ENCODE measurements at regions not wholly inside any gene's neighbourhood (a gene's known extent, or its start where the extent isn't known, plus 50 kb on each side); places are given as distances from the start of the nearest gene placed in this dataset.
"Not testable (repeated sequence)": the region's sequence is repeated elsewhere in the genome, so short reads cannot be mapped to it uniquely, and the experiment has no call there.

DNA sequence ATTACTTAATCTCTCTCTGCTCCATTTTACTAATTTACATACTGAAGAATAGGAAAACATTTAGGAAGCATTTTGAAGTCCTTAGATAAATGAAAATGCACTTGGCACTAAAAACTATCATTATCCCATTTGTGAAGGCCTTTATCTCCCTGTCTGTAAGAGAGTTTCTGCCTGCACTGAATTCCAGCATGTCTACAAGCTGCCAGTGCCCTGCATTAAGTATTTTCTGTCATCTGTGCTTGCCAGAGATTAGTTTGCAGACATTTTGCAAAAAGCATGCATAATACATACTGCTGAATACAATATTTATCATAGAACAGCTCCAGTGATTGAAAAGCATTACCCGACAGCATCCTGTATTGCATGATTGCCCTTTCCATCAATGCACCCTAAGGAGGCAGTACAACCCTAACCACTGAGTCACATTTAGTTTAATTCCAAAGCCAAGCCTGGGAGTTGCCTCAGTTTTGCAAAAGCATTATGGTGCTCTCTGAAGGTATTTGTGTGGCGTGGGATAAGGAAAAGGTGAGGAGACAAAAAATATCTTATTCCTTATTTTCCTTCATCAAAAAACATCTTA, 280.2 kb upstream of the TOM1L1 start:
- DNase-seq (ENCODE audit: low spot score in 2 of 2), result no peak
- intact Hi-C loops (cut with DNase I; ENCODE audit: low total_unique reads), result no loop called here

DNA sequence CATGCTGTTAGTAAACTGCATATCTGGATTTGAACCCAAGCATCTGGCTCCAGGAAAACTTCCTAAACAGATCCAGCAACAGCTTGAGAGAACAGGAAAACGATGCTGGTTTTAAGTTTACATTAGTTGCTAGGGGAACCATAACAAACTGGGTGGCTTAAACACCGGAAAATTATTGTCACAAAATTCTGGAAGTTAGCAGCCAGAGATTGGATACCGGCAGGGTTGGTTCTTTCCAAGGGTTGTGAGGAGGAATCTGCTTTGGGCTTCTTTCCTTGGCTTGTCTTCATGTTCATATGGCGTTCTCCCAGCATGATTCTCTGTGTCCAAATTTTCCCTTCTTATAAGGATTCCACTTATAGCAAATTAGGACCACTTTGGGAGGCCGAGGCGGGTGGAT, 276.9 kb upstream of the TOM1L1 start:
- no peak for DNase-seq (ENCODE audit: low spot score in 2 of 2)
- Histone ChIP-seq H3K36me3 (no peaks in the 10 kb centered on the region), H3K4me1 (no peaks in the 10 kb centered on the region), H3K27me3 (no peaks in the 10 kb centered on the region), H3K27ac (no peak overlapping the region), H3K9me3 (peaks cover under 1 to 4% of the 10 kb centered on the region in 2 donors), H3K4me3 (no peak overlapping the region)
- intact Hi-C loops (cut with DNase I; ENCODE audit: low total_unique reads), result no loop called here
- TF ChIP-seq POLR2AphosphoS5 (IDR thresholded peaks at IDR 0.05) (no peak), POLR2A (IDR thresholded peaks at IDR 0.05) (no peak)
- TF ChIP-seq, protein P1, sequence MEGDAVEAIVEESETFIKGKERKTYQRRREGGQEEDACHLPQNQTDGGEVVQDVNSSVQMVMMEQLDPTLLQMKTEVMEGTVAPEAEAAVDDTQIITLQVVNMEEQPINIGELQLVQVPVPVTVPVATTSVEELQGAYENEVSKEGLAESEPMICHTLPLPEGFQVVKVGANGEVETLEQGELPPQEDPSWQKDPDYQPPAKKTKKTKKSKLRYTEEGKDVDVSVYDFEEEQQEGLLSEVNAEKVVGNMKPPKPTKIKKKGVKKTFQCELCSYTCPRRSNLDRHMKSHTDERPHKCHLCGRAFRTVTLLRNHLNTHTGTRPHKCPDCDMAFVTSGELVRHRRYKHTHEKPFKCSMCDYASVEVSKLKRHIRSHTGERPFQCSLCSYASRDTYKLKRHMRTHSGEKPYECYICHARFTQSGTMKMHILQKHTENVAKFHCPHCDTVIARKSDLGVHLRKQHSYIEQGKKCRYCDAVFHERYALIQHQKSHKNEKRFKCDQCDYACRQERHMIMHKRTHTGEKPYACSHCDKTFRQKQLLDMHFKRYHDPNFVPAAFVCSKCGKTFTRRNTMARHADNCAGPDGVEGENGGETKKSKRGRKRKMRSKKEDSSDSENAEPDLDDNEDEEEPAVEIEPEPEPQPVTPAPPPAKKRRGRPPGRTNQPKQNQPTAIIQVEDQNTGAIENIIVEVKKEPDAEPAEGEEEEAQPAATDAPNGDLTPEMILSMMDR (IDR thresholded peaks at IDR 0.05), result no peak

More for the DNA sequence above, 280.2 kb upstream of the TOM1L1 start:
- Histone ChIP-seq H3K9me3 (peaks cover 5 to 12% of the 10 kb centered on the region in 2 donors), H3K36me3 (no peaks in the 10 kb centered on the region), H3K4me1 (no peaks in the 10 kb centered on the region), H3K4me3 (no peak overlapping the region), H3K27ac (no peak overlapping the region), H3K27me3 (no peaks in the 10 kb centered on the region)
- TF ChIP-seq POLR2AphosphoS5 (IDR thresholded peaks at IDR 0.05), result no peak
- TF ChIP-seq POLR2A (IDR thresholded peaks at IDR 0.05), result no peak
- TF ChIP-seq, protein P1 (IDR thresholded peaks at IDR 0.05), result no peak

DNA sequence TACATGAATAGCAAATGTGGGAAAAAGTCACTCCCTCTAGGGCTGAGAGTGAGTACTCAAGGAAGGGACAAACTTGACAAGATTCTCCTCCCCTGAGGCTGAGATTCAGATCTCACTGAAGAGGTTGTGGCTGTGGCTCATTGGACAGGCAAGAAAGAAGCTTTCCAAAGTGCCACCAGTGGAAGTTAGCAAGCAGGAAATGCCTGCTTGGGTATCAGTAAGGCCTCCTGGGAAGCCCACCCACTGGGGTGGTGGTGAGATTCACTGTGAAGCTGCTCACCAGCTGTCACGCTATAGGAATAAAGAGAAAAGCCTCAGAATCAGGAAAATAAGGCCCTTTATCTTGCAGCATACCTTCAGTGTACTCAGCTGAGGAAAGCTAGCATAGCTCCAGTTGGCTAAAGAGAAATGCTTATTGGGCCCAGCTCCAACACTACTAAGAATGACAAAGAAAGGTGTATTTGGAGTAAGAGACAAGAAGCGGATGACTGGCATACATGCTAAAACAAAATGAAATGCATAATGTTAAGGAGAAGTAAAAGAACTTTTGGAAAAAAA, 274.4 kb upstream of the TOM1L1 start:
- H3K27ac ChIP-seq, result no peak overlapping the region
- intact Hi-C loops (cut with DNase I; ENCODE audit: low total_unique reads), result no loop called here
- no peaks in the 10 kb centered on the region for H3K36me3 ChIP-seq
- no peak overlapping the region for H3K4me3 ChIP-seq
- no peak for TF ChIP-seq POLR2A (IDR thresholded peaks at IDR 0.05)
- TF ChIP-seq, protein P1 (IDR thresholded peaks at IDR 0.05), result no peak
- no peak for TF ChIP-seq POLR2AphosphoS5 (IDR thresholded peaks at IDR 0.05)
- DNase-seq (ENCODE audit: low spot score in 2 of 2), result no peak
- no peaks in the 10 kb centered on the region for H3K9me3 ChIP-seq
- no peaks in the 10 kb centered on the region for H3K4me1 ChIP-seq
- no peaks in the 10 kb centered on the region for H3K27me3 ChIP-seq

DNA sequence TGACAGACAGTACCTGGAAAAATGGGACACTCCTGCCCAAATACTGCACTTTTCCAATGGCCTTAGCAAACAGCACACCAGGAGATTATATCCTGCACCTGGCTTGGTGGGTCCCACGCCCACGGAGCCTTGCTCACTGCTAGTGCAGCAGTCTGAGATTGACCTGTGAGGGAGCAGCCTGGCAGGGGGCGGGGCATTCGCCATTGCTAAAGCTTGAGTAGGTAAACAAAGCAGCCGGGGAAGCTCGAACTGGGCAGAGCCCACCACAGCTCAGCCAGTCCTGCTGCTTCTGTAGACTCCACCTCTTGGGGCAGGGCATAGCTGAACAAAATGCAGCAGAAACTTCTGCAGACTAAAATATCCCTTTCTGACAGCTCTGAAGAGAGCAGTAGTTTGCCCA, 261.2 kb upstream of the TOM1L1 start:
- H3K4me1 ChIP-seq; H3K27ac ChIP-seq; intact Hi-C loops (cut with DNase I; ENCODE audit: low total_unique reads): not testable (repeated sequence)

DNA sequence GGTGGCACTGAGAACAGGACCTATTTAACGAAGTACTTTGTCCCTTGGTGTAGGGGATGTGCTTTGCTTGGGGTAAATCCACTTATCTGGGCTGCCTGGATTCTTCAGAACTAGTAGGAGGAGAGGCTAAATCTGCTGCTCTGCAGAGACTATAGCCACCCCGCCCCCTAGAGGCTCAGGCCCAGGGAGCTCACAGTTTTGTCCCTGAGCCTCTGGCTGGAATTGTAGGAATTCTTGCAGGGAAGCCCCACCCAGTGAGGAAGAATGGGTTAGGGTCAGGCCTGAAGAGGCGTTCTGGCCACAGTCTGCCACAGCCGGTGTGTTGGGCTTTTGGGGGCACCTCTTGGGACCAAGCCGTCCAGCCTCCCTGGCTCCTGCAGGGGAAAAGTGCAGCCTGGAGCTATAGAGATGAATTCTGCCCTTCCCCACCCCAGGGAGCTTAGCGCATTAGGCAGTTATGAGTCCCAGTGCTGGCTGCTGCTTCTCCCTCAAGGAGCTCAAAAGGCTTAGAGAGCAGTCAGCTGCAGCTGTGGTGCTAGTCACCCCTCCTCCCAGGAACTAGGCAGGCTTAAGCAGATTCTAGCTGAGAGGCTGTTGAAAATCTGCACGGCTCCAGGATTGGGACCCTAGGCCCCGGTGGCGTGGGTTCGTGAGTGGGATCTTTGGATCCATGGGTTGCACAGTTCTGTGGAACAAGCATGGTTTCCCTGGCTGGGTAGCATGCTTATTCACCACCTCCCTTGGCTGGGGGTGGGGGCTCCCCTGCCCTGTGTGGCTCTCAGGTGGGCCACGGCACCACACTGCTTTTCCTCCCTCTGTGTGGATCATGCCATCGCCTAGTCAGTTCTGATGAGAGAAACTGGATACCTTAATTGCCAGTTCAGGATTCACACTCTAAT, 237.4 kb upstream of the TOM1L1 start:
- Histone ChIP-seq H3K9me3 (no peaks in the 10 kb centered on the region), H3K4me3 (no peak overlapping the region), H3K4me1 (no peaks in the 10 kb centered on the region), H3K27ac (no peak overlapping the region), H3K36me3 (no peaks in the 10 kb centered on the region), H3K27me3 (no peaks in the 10 kb centered on the region)
- TF ChIP-seq POLR2A (IDR thresholded peaks at IDR 0.05) (no peak), POLR2AphosphoS5 (IDR thresholded peaks at IDR 0.05) (no peak)
- TF ChIP-seq, protein P1 (IDR thresholded peaks at IDR 0.05), result no peak
- DNase-seq (ENCODE audit: low spot score in 2 of 2), result no peak
- intact Hi-C loops (cut with DNase I; ENCODE audit: low total_unique reads), result no loop called here

More for the DNA sequence above, 261.2 kb upstream of the TOM1L1 start:
- H3K27me3 ChIP-seq; H3K4me3 ChIP-seq; H3K36me3 ChIP-seq; DNase-seq (ENCODE audit: low spot score in 2 of 2): not testable (repeated sequence)
- peaks cover 10 to 19% of the 10 kb centered on the region in 2 donors for H3K9me3 ChIP-seq
